GM19372 (cell line): ENCODE measurements at regions not wholly inside any gene's neighbourhood (a gene's known extent, or its start where the extent isn't known, plus 50 kb on each side); places are given as distances from the start of the nearest gene placed in this dataset.

Experiments
- ATAC-seq: cut with Tn5 transposase; IDR thresholded peaks from one replicate; pipeline ENCODE4 v1.9.1; 2021; ENCODE audit warnings: mild to moderate bottlenecking, low read depth, moderate library complexity; ENCODE audit not compliant: unreplicated experiment

- ATAC-seq: no peak
Observed at GRCh38 chr6:14422917-14423316, 305.3 kb downstream of the CD83 start.

GRCh38 chr6:14423330-14423729, 305.8 kb downstream of the CD83 start:
- no peak for ATAC-seq

GRCh38 chr6:14423955-14424354, 306.4 kb downstream of the CD83 start:
- ATAC-seq: no peak

GRCh38 chr6:14425805-14426204, 308.2 kb downstream of the CD83 start:
- ATAC-seq: no peak

- ATAC-seq: no peak
Observed at GRCh38 chr6:14426281-14426680, 308.7 kb downstream of the CD83 start.

- no peak for ATAC-seq
Observed at GRCh38 chr6:14428269-14428668, 310.7 kb downstream of the CD83 start.

GRCh38 chr6:14429396-14429795, 311.8 kb downstream of the CD83 start:
- no peak for ATAC-seq

GRCh38 chr6:14430218-14430617, 312.6 kb downstream of the CD83 start:
- ATAC-seq: no peak

GRCh38 chr6:14431385-14432330, 314.1 kb downstream of the CD83 start:
- no peak for ATAC-seq

GRCh38 chr6:14434916-14435690, 317.5 kb downstream of the CD83 start:
- ATAC-seq: no peak

GRCh38 chr6:14436592-14437132, 319.1 kb downstream of the CD83 start:
- no peak for ATAC-seq

- ATAC-seq: no peak
Observed at GRCh38 chr6:14439419-14439818, 321.8 kb downstream of the CD83 start.

- ATAC-seq: no peak
Observed at GRCh38 chr6:14440215-14440910, 322.8 kb downstream of the CD83 start.

GRCh38 chr6:14440940-14441781, 323.6 kb downstream of the CD83 start:
- no peak for ATAC-seq

GRCh38 chr6:14442242-14442641, 324.7 kb downstream of the CD83 start:
- ATAC-seq: no peak

GRCh38 chr6:14443629-14444268, 326.2 kb downstream of the CD83 start:
- no peak for ATAC-seq

GRCh38 chr6:14444295-14444972, 326.9 kb downstream of the CD83 start:
- no peak for ATAC-seq

GRCh38 chr6:14447240-14447639, 329.7 kb downstream of the CD83 start:
- no peak for ATAC-seq

- ATAC-seq: no peak
Observed at GRCh38 chr6:14448246-14448645, 330.7 kb downstream of the CD83 start.
